HEK293T (cell line): ENCODE measurements at regions not wholly inside any gene's neighbourhood (a gene's known extent, or its start where the extent isn't known, plus 50 kb on each side); places are given as distances from the start of the nearest gene placed in this dataset.

ENCODE experiments used
- ARNT ChIP-seq: fragments of 450-650 bp; IDR thresholded peaks from 2 replicates; pipeline ENCODE4 v1.6.1; 2017; ENCODE audit warnings: mild to moderate bottlenecking
- LEF1 ChIP-seq: fragments of 450-650 bp; IDR thresholded peaks from 2 replicates; pipeline ENCODE4 v1.6.1; 2017; ENCODE audit warnings: mild to moderate bottlenecking, borderline replicate concordance

GRCh38 chr6:159493898-159494585 is 199.0 kb downstream of the SOD2 start:
- TF ChIP-seq ARNT (no peak), LEF1 (no peak)
